LHCN-M2 (cell line): ENCODE measurements at regions not wholly inside any gene's neighbourhood (a gene's known extent, or its start where the extent isn't known, plus 50 kb on each side); places are given as distances from the start of the nearest gene placed in this dataset.
"Not testable (repeated sequence)": the region's sequence is repeated elsewhere in the genome, so short reads cannot be mapped to it uniquely, and the experiment has no call there.

ENCODE experiments used
- DNase-seq: peaks from one replicate; pipeline ENCODE4 v3.0.0-alpha.2; 2012; ENCODE audit warnings: low read depth

DNA sequence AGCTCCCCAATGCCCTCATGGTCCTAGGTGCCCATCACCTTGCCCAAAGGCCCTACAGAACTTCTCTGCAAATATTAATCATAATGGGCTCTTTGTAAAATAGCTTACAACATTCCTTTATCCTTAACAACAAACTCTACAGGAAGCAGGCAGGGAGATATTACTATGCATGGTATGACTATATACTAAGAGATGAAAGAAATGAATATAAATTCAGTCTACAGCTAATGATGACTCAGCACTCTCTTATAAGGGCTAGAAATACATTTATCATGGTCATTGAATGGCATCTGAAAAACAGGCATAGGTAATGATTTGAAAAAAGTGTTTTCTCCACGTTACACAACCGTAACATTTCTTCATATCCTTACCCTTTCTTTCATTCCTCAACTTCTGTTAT, 254.8 kb upstream of the DSEL start:
- peak; percentile 30 for DNase-seq

DNA sequence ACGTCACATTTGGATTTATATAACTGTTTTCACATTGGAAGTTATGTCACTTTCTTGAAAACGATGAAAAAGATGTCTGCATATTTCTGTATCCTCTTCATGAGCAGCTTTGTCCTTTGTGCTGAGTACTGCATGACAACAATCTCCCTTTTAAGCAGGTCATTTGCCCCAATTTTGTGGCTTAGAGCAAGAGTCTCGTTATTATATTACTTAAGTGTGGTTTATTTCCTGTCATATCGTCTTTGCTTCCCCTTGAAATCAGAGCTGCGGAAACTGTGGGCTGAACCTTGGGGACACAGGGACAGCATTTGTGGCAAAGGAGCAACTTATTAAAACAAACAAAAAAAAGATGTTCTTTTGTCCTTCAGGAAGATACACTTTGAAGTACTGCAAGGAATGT, 254.0 kb upstream of the DSEL start:
- DNase-seq: no peak

DNA sequence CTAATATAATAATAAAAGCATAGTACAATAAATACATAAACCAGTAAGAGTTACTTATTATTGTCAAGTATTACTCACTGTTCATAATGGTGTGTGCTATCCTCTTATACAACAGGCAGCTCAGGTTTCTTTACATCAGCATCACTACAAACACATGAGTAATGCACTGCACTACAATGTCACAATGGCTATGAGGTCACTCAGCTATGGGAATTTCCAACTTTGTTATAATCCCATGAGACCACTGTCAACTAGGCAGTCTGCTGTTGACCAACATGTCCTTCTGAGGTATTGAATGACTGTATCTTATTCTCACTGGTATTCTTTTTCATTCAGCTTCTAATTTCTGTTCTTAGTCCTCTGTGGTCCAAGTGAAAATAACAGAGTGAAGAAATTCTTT, 250.4 kb upstream of the DSEL start:
- peak; percentile 94 for DNase-seq

DNA sequence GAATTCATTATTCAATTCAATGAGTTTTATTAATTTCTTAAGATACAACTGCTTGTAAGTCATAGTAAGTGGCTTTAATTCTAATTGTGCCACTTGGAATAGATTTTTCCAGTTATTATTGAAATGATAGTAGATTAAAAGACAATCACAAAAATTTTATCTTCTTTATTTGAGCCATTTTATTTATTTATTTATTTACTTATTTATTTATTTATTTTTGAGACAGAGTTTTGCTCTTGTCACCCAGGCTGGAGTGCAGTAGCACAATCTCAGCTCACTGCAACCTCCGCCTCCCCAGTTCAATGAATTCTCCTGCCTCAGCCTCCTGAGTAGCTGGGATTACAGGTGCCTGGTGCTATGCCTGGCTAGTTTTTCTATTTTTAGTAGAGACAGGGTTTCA, 235.7 kb upstream of the DSEL start:
- not testable (repeated sequence) for DNase-seq

DNA sequence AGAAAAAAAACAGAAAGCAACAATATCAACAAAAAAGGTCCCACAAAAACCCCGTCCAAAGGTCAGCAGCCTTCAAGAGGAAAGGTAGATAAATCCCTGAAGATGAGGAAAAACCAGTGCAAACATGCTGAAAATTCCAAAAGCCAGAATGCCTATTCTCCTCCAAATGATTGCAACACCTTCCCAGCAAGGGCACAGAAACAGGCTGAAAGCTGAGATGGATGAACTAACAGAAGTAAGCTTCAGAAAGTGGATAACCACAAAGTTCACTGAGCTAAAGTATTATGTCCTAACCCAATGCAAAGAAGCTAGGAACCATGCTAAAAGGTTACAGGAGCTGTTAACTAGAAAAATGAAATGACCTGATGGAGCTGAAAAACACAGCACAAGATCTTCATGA, 226.4 kb upstream of the DSEL start:
- DNase-seq: no peak

DNA sequence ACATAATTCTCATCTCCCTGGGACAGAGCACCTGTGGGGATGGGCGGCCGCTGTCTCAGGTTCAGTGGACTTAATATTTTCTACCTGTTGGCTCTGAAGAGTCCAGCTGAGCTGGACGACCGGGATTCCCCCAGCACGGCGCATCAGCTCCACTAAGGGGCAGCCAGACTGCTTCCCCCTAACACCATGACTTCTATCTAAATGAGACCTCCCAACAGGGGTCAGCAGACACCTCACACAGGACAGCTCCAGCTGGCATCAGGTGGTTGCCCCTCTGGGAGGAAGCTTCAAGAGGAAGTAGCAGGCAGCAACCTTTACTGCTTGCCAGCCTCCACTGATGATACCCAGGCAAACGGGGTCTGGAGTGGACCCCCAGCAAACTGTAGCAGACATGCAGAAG, 226.0 kb upstream of the DSEL start:
- no peak for DNase-seq

DNA sequence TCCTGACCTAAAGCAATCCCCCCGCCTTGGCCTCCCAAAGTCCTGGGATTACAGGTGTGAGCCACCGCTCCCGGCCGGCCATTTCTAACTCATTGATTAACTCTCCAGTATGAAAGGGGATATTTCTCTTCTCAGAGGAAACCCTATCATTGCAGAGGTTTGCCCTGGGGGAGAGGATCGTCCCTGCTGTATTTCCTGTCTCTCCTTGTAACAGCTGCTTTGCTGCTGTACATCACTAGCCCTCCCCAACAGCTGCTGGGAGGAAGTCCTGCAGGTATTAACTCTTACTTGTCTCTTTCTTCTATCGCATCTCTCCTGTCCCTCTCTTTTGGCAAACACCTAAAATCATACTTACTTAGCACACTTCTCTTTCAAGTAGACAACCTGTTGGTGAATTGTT, 219.0 kb upstream of the DSEL start:
- peak; percentile 28 for DNase-seq

DNA sequence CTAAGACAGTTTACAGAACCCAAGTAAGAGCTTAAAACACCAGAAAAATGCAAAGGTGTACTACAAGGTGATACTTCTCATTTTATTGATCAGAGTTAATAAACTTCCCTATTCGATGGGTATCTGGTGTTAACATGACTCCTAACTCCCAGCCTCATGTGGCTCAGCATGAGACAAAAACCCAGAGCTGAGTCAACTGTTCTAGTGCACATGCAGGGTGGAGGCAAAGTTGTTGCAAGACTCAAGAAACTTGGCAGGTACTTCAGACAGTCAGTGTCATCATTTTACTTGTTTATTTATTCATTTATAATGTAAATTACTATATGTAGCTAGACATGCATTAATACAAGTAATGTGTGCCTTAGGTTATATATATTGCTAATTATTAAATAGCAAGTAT, 216.6 kb upstream of the DSEL start:
- peak; percentile 75 for DNase-seq

DNA sequence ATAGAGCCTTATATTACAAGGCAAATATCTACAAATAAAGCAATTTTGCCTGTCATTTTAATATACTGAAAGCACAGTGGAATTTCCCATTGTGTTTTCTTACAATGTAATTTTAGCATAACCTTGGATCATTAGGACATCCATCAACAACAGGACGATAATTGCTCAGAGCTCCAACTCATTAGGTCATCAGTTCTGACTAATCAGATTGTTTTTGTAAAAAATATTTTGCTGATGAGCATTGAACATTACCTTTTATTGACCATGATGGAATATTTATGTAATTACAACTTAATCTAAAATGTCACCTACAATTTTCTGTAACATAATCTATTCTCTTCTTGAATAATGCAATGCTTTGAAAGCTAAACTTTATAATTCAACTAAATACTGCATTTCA, 215.3 kb upstream of the DSEL start:
- DNase-seq: peak; percentile 51

DNA sequence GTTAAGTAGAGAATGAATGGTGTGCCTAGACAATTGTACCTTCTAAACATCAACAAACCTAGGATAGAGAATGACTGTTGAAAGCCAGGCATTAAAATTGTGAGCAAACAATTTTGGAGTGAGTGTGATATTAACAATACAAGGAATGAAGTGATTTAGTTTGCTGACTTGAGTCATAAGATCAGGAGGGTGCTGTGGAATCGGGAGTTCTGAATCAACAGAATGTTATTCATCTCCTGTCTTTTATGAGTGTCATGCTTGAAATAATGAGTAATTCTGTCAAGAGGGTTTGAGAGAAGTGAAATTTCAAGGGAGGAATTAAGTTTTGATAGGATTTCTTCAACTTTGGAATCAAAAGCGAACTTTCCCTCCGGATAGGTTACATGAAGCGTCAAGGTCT, 214.4 kb upstream of the DSEL start:
- peak; percentile 86 for DNase-seq

DNA sequence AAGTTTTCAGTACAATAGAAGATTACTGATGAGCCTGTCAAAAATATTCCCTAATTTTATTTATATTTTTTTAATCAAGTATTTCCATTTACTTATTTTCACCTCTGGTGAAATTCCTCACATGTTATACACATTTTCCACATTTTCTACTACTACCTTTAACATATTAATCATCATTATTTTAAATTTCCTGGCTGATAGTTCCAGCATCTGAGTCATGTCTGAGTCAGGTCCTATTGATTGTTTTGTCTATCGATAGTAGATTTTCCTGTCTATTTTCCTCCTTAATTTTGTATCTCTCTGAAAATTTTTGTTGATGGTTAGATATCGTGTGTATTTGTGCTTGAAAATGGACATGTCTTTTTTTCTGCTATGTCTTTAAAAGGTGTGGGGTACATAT, 211.8 kb upstream of the DSEL start:
- no peak for DNase-seq

DNA sequence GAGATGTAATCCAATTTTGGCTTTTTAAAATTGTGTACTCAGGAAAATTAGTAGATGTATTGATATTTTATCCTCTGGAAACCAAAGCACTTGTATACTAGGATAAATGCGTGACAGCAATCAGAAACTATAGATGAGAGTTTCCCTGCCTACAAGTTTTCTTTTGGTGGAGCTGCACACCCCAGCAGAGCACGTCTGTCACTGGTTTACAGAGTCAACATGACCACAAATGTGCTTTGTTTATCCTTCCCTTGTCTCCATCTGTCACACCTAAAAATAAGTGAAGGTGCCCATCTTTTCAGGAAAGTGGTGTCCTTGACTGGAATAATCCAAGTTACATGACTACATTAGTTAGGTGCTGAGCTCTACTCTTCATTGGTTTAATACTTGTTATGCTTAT, 210.4 kb upstream of the DSEL start:
- no peak for DNase-seq

DNA sequence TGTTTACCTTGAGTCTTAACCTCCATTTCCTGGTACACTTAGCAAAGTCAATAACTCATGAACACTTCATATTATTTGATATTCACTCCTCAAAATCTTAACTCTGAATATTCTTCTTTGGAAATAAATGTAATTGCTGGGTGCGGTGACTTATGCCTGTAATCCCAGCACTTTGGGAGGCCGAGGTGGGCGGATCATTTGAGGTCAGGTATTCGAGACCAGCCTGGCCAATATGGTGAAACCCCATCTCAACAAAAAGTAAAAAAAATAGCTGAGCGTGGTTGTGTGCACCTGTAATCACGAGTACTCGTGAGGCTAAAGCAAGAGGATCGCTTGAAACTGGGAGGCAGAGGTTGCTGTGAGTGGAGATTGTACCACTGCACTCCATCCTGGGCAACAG, 201.3 kb upstream of the DSEL start:
- DNase-seq: no peak

DNA sequence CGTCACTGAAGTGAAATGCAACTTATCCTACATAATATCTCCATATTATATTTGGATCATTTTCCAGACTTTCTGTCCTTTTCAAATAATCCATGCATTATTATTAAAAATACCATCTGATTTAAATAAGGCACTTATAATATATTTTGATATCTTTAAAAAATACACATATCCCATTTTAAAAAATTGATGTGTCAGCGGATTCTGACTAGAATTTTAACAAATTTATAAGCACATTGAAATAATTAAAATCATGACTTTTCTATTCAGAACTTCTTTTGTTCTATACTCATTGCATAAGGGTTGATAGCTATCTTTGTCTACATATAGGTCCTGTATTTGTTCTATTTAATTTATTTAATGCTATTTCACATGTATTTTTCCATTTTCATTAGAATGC, 199.0 kb upstream of the DSEL start:
- DNase-seq: no peak

DNA sequence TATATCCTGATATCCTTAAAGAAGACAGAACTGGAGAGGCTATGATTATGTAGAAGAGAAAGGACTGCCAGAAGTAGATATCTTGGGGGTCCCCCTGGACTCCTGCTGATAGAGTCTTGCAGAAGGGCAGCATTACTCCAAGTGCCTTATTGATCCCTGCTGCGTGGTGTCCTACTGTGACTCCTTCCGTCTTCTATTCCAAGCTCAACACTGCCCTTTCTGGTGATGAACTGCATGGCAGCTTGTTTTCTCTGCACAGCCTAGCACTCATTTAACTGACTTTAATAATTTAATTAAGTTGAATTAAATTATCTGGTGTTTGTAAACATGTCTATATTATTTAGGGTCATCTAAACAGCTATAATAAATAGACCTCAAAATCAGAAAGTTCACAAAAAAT, 194.1 kb upstream of the DSEL start:
- DNase-seq: no peak

DNA sequence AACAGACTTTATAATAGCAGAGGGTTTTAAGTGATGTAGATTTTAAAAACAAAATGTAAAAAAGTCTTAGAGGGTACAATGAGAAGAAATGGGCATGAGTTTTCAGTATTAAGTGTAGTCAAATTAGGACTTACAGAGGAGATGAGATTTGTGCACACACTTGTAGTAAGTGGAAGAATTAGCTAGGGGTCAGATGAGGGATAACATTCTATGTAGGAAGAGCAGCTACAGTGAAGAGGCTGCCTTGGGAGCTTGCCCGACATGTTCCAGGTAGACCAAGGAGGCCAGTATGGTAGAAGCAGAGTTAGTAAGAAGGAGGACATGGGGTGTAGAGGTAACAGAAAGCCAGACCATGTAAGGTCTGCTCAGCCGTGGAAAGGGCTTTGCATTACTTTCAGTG, 189.2 kb upstream of the DSEL start:
- peak; percentile 7 for DNase-seq

DNA sequence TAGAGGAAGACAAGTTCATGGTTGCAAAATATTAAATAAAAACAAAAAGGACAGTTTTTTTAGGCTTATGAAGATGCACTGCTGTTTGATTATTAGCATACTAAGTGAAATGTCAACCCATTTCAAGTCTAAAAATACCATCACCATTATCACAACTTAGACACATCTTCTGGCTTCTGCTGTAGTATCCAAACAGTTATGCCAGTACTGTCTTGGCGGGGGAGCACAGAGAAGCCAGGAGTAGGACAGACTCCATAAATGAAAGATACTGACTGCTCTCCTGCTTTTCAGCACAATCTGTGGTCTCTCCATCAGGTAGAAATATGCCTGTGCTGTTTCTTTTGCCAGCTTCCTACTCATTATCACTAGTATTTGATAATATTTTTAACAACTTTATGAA, 179.2 kb upstream of the DSEL start:
- no peak for DNase-seq

DNA sequence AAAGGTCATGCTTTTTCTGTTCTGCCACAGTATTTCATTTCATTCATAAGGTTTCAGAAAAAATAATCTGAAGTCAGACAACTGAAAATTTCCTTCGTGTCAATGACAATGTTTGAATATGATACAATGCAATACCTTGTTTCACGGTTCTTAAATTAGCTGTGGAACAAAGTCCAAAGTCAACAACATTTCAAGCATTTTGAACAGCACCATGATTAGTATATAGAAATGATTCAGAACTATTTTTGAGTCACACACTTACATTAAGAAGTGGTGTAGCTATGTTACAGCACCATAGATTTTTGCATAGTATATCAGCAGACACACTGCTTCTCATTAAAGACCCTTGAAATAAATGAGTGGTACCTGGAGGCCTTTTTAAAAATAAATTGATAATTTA, 178.3 kb upstream of the DSEL start:
- DNase-seq: no peak

DNA sequence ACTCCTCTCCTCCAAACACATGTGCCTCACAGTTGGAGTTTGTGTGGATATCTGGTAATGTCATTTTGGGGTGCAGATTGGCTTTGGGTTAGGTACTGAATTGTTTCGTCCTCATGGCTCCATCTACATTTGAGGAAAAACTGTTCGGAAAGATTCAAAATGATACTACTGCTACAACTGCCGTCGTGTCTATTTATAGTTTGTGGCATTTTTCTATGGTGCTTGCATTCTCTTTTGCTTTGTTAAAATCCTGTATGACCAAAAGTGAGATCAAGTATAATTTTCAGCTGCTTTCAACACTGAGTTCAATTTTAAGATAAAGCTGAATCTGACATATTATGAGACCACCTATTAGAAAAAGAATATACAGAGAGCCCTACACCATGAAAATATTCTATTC, 176.3 kb upstream of the DSEL start:
- DNase-seq: peak; percentile 32

DNA sequence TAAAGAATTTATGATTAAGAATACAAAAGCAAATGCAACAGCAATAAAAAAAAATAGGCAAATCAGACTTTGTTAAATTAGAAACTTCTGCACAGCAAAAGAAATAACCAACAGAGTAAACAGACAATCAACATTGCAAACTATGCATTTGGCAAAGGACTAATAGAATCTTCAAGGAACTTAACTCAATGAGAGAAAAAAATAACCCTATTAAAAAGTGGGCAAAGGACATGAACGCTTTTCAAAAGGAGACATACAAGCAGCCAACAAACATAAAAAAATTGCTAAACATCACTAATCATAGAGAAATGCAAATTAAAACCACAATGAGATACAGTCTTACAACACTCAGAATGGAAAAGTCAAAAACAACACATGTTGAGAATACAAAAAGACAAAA, 166.0 kb upstream of the DSEL start:
- DNase-seq: no peak

DNA sequence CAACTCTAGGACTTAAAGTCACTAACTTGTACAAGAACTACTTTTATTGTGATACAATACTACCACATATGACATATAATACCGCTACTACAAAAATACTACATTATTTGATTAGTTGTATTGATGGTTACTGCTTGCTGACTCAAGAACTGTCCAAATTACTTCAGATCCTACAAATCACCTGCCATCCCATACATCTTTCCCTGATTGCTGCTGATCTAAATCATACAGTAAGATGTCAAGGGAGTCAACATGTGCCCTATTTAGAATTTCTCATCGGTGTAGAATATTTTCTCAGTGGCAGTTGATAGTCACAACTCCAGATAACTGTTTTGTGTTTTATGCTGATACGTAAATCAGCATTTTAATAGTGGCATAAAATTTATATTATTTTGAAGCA, 161.0 kb upstream of the DSEL start:
- DNase-seq: no peak

DNA sequence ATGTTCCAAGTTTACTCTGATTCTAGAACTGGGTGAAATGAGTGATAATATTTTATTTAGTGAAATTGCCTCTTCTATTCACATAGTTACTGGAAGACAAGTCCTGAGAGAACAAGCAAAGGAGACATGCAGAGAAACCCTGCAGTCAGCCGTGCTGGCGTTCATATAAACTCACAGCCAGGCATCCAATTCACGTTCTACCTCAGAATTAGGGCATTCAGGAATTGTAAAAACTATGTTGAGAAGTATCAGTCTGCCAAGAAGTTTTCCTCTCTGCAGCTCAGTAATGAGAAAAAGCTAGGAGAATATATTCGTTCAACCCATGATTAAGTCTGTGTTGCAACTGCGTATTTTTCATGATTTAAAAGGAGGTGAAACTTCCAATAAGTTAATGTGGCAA, 156.2 kb upstream of the DSEL start:
- DNase-seq: no peak

DNA sequence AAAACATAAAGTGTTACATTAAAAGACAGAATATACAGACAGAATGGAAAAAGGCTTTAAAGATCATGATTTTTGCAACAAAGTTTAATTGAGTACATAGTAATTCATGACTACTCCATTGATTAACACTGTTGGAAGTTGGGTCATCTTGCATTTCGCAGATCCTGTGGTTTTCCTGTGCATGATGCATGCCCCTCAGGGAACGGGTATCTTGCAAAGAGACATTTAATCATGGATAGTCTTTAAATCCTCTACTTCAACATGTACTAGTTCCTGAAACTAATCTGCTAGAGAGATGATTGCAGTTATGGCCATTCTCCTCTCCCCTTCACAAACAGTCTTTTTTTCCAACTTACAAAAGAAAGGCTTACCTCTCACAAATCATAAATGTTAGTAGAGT, 155.6 kb upstream of the DSEL start:
- peak; percentile 71 for DNase-seq

DNA sequence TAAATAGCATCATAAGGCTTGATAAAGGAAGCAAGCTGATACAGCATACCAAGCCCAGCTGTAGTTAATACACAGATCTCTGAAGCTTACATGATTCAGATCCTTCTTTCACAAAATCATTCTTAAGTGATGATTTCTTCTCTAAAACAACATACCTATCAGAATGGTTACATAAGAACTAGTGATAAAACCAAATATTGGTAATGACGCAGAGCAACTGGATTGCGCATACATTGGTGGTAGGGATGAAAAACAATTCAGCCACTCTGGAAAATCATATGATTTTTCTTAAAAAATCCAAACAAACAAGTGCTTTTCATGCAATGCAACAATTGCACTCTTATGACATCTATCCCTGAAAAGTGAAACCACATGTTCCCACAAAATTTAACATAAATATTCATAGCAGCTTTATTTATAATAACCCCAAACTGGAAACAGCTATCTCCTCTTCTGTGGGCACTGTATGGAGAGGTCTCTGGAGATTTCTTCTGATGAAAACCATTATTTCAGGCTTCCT, 153.6 kb upstream of the DSEL start:
- DNase-seq: peak; percentile 58

DNA sequence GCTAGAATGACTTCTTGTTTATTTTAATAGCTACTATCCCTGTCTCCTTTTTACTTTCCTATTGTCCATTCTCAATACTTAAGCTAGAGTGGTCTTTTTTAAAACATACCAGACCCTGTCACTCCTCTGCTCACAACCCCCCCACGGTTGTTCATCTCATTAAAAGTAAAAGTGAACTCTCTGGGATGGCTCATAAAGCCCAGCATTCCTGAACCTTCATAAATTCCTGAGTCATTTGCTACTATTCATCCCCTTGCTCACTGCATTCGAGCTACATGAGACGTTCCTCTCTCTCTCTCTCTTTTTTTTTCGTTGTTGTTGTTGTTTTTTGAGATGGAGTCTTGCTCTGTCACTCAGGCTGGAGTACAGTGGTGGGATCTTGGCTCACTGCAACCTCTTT, 148.7 kb upstream of the DSEL start:
- peak; percentile 54 for DNase-seq
